HG02938 (cell line): ENCODE measurements at regions not wholly inside any gene's neighbourhood (a gene's known extent, or its start where the extent isn't known, plus 50 kb on each side); places are given as distances from the start of the nearest gene placed in this dataset.
A peak's percentile ranks its signal among the peaks of the same experiment; 100 is the strongest.

Source experiments
- ATAC-seq: cut with Tn5 transposase; IDR thresholded peaks from one replicate; pipeline ENCODE4 v1.9.1; 2021; ENCODE audit warnings: mild to moderate bottlenecking, moderate library complexity; ENCODE audit not compliant: unreplicated experiment

GRCh38 chr2:235244255-235245220, 249.3 kb upstream of the AGAP1 start:
- ATAC-seq = no peak

- no peak for ATAC-seq
Observed at GRCh38 chr2:235247001-235247400, 246.8 kb upstream of the AGAP1 start.

GRCh38 chr2:235255693-235256092, 238.2 kb upstream of the AGAP1 start:
- ATAC-seq = no peak

- no peak for ATAC-seq
Observed at GRCh38 chr2:235257590-235257989, 236.3 kb upstream of the AGAP1 start.

GRCh38 chr2:235262750-235263149, 231.1 kb upstream of the AGAP1 start:
- no peak for ATAC-seq

- no peak for ATAC-seq
Observed at GRCh38 chr2:235263205-235264120, 230.4 kb upstream of the AGAP1 start.

- no peak for ATAC-seq
Observed at GRCh38 chr2:235264121-235264493, 229.7 kb upstream of the AGAP1 start.

GRCh38 chr2:235264512-235264911, 229.3 kb upstream of the AGAP1 start:
- no peak for ATAC-seq

GRCh38 chr2:235265348-235265965, 228.4 kb upstream of the AGAP1 start:
- ATAC-seq = no peak

GRCh38 chr2:235267251-235267650, 226.6 kb upstream of the AGAP1 start:
- ATAC-seq = no peak

- ATAC-seq = no peak
Observed at GRCh38 chr2:235268535-235268934, 225.3 kb upstream of the AGAP1 start.

GRCh38 chr2:235270291-235270690, 223.6 kb upstream of the AGAP1 start:
- peak; percentile 82 for ATAC-seq

GRCh38 chr2:235270956-235271355, 222.9 kb upstream of the AGAP1 start:
- ATAC-seq = peak; percentile 91

GRCh38 chr2:235271936-235272335, 221.9 kb upstream of the AGAP1 start:
- no peak for ATAC-seq

GRCh38 chr2:235274023-235274422, 219.8 kb upstream of the AGAP1 start:
- no peak for ATAC-seq

- ATAC-seq = no peak
Observed at GRCh38 chr2:235277485-235277884, 216.4 kb upstream of the AGAP1 start.

- no peak for ATAC-seq
Observed at GRCh38 chr2:235278771-235279355, 215.0 kb upstream of the AGAP1 start.

- no peak for ATAC-seq
Observed at GRCh38 chr2:235279965-235280364, 213.9 kb upstream of the AGAP1 start.

GRCh38 chr2:235283246-235283645, 210.6 kb upstream of the AGAP1 start:
- no peak for ATAC-seq

GRCh38 chr2:235286622-235287374, 207.0 kb upstream of the AGAP1 start:
- no peak for ATAC-seq
